ENCODE measurements at regions not wholly inside any gene's neighbourhood (a gene's known extent, or its start where the extent isn't known, plus 50 kb on each side); places are given as distances from the start of the nearest gene placed in this dataset.

GRCh38 chr11:112587664-112588063 lies 327.0 kb upstream of the PLET1 start:
- 62% methylated on average over 5 of the region's 5 CpGs for WGBS, 2 donors
- H3K27ac ChIP-seq (ENCODE audit: low read depth in 2 of 2, low read length in 1 of 2): no peak overlapping the region
- H3K36me3 ChIP-seq (ENCODE audit: control insufficient read depth in 2 of 2, insufficient read depth in 2 of 2, low read length in 1 of 2): no peaks in the 10 kb centered on the region
- H3K9me3 ChIP-seq (ENCODE audit: control insufficient read depth in 2 of 2, insufficient read depth in 1 of 2, low read depth in 1 of 2, low read length in 1 of 2): no peaks in the 10 kb centered on the region
- H3K4me3 ChIP-seq (ENCODE audit: low read depth in 1 of 2, low read length in 2 of 2): no peak overlapping the region
- H3K4me1 ChIP-seq (ENCODE audit: control insufficient read depth in 2 of 2, insufficient read depth in 2 of 2, low read length in 1 of 2): no peaks in the 10 kb centered on the region
- no peaks in the 10 kb centered on the region for H3K27me3 ChIP-seq (ENCODE audit: control insufficient read depth in 1 of 2, insufficient read depth in 2 of 2, low read length in 2 of 2)

DNA sequence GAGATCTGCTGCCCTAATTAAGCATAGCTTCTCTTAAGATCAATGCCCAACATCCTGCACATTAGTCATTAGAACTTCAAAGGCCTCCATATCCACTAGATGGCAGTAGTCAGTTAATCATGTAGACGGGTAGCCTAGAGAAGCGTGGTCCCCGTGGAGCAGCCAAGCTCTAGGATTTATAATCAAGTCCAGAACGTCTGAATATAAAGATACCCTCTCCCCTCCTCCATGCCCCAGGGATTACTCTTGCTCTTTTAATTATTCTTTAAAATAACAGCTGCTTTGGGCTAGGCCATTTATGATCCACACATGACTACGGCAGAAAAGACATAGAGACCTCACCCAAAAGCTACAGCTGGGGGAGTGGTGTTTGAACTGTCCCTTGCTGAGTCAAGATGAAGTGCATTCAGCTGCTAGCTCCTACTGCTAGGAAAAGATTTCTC lies 327.6 kb upstream of the PLET1 start:
- no peaks in the 10 kb centered on the region for H3K4me1 ChIP-seq (ENCODE audit: control insufficient read depth in 2 of 2, insufficient read depth in 2 of 2, low read length in 1 of 2)
- H3K27me3 ChIP-seq (ENCODE audit: control insufficient read depth in 1 of 2, insufficient read depth in 2 of 2, low read length in 2 of 2): no peaks in the 10 kb centered on the region
- 10 to 20% methylated on average over 5 of the region's 5 CpGs for WGBS, 2 donors

GRCh38 chr11:112589155-112589554 lies 328.5 kb upstream of the PLET1 start:
- Histone ChIP-seq H3K4me3 (ENCODE audit: low read depth in 1 of 2, low read length in 2 of 2) (no peak overlapping the region), H3K27ac (ENCODE audit: low read depth in 2 of 2, low read length in 1 of 2) (no peak overlapping the region), H3K4me1 (ENCODE audit: control insufficient read depth in 2 of 2, insufficient read depth in 2 of 2, low read length in 1 of 2) (no peaks in the 10 kb centered on the region), H3K36me3 (ENCODE audit: control insufficient read depth in 2 of 2, insufficient read depth in 2 of 2, low read length in 1 of 2) (no peaks in the 10 kb centered on the region), H3K27me3 (ENCODE audit: control insufficient read depth in 1 of 2, insufficient read depth in 2 of 2, low read length in 2 of 2) (no peaks in the 10 kb centered on the region), H3K9me3 (ENCODE audit: control insufficient read depth in 2 of 2, insufficient read depth in 1 of 2, low read depth in 1 of 2, low read length in 1 of 2) (no peaks in the 10 kb centered on the region)
- 73 to 75% methylated on average over 3 of the region's 3 CpGs for WGBS, 2 donors

More for the DNA sequence above, 327.6 kb upstream of the PLET1 start:
- no peaks in the 10 kb centered on the region for H3K9me3 ChIP-seq (ENCODE audit: control insufficient read depth in 2 of 2, insufficient read depth in 1 of 2, low read depth in 1 of 2, low read length in 1 of 2)
- H3K4me3 ChIP-seq (ENCODE audit: low read depth in 1 of 2, low read length in 2 of 2): no peak overlapping the region
- no peak overlapping the region for H3K27ac ChIP-seq (ENCODE audit: low read depth in 2 of 2, low read length in 1 of 2)
- H3K36me3 ChIP-seq (ENCODE audit: control insufficient read depth in 2 of 2, insufficient read depth in 2 of 2, low read length in 1 of 2): no peaks in the 10 kb centered on the region

DNA sequence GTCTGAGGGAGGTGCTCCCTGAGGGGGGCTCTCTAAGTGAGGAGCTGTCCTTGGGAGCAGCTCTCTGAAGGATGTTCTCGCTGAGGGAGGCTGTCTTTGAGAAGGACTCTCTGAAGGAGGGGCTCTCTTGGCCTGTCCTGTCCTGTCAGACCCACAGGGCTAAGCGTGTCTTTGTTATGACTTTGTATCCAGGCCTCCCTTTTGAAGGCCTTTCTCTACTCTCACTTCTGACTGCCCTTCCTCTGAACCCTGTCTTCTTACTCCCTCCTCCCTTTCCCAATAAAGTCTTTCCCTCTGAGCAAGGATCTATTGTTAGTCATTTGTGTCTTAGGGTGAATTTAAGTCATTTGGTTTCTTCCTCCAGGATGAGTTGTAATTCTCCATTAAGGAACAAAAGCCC lies 330.1 kb upstream of the PLET1 start:
- no peaks in the 10 kb centered on the region for H3K27me3 ChIP-seq (ENCODE audit: control insufficient read depth in 1 of 2, insufficient read depth in 2 of 2, low read length in 2 of 2)
- 65 to 85% methylated on average over 2 of the region's 2 CpGs for WGBS, 2 donors
- H3K4me3 ChIP-seq (ENCODE audit: low read depth in 1 of 2, low read length in 2 of 2): no peak overlapping the region
- no peaks in the 10 kb centered on the region for H3K4me1 ChIP-seq (ENCODE audit: control insufficient read depth in 2 of 2, insufficient read depth in 2 of 2, low read length in 1 of 2)
- H3K27ac ChIP-seq (ENCODE audit: low read depth in 2 of 2, low read length in 1 of 2): no peak overlapping the region
- H3K9me3 ChIP-seq (ENCODE audit: control insufficient read depth in 2 of 2, insufficient read depth in 1 of 2, low read depth in 1 of 2, low read length in 1 of 2): no peaks in the 10 kb centered on the region
- H3K36me3 ChIP-seq (ENCODE audit: control insufficient read depth in 2 of 2, insufficient read depth in 2 of 2, low read length in 1 of 2): no peaks in the 10 kb centered on the region

GRCh38 chr11:112593440-112593839 lies 332.8 kb upstream of the PLET1 start:
- 90 to 92% methylated on average over 2 of the region's 2 CpGs for WGBS, 2 donors
- H3K9me3 ChIP-seq (ENCODE audit: control insufficient read depth in 2 of 2, insufficient read depth in 1 of 2, low read depth in 1 of 2, low read length in 1 of 2): no peaks in the 10 kb centered on the region
- no peaks in the 10 kb centered on the region for H3K27me3 ChIP-seq (ENCODE audit: control insufficient read depth in 1 of 2, insufficient read depth in 2 of 2, low read length in 2 of 2)
- H3K4me1 ChIP-seq (ENCODE audit: control insufficient read depth in 2 of 2, insufficient read depth in 2 of 2, low read length in 1 of 2): no peaks in the 10 kb centered on the region
- no peak overlapping the region for H3K4me3 ChIP-seq (ENCODE audit: low read depth in 1 of 2, low read length in 2 of 2)
- no peak overlapping the region for H3K27ac ChIP-seq (ENCODE audit: low read depth in 2 of 2, low read length in 1 of 2)
- no peaks in the 10 kb centered on the region for H3K36me3 ChIP-seq (ENCODE audit: control insufficient read depth in 2 of 2, insufficient read depth in 2 of 2, low read length in 1 of 2)

GRCh38 chr11:112596324-112596723 lies 335.7 kb upstream of the PLET1 start:
- Histone ChIP-seq H3K9me3 (ENCODE audit: control insufficient read depth in 2 of 2, insufficient read depth in 1 of 2, low read depth in 1 of 2, low read length in 1 of 2) (no peaks in the 10 kb centered on the region), H3K27me3 (ENCODE audit: control insufficient read depth in 1 of 2, insufficient read depth in 2 of 2, low read length in 2 of 2) (no peaks in the 10 kb centered on the region), H3K36me3 (ENCODE audit: control insufficient read depth in 2 of 2, insufficient read depth in 2 of 2, low read length in 1 of 2) (no peaks in the 10 kb centered on the region), H3K27ac (ENCODE audit: low read depth in 2 of 2, low read length in 1 of 2) (no peak overlapping the region), H3K4me1 (ENCODE audit: control insufficient read depth in 2 of 2, insufficient read depth in 2 of 2, low read length in 1 of 2) (no peaks in the 10 kb centered on the region), H3K4me3 (ENCODE audit: low read depth in 1 of 2, low read length in 2 of 2) (no peak overlapping the region)

DNA sequence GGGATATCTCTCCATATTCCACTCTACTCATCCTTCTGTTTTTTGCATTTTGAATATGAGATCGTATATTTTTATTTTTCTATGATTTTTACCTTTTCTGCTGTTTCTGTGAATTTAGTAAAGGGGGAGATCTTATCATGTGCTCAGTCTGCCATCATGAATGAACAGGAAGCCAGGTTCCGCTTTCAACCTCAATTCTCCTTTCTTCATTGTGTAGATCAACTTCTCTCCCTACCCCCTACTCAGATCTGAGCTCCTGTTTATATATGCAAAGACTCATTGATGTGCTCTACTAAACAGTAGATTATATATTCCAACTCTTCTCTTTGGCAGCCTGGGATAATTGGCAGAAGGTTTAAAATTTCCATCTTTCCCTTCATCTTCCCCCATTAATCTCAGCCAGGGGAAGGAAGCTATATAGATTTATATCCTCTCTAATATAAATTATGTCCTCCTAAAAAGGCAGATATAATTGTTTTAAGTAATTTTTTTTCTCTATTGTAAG lies 336.7 kb upstream of the PLET1 start:
- no peaks in the 10 kb centered on the region for H3K27me3 ChIP-seq (ENCODE audit: control insufficient read depth in 1 of 2, insufficient read depth in 2 of 2, low read length in 2 of 2)
- no peak overlapping the region for H3K27ac ChIP-seq (ENCODE audit: low read depth in 2 of 2, low read length in 1 of 2)
- H3K36me3 ChIP-seq (ENCODE audit: control insufficient read depth in 2 of 2, insufficient read depth in 2 of 2, low read length in 1 of 2): no peaks in the 10 kb centered on the region
- no peak overlapping the region for H3K4me3 ChIP-seq (ENCODE audit: low read depth in 1 of 2, low read length in 2 of 2)
- H3K4me1 ChIP-seq (ENCODE audit: control insufficient read depth in 2 of 2, insufficient read depth in 2 of 2, low read length in 1 of 2): no peaks in the 10 kb centered on the region
- WGBS, 2 donors: 88 to 90% methylated on average over 2 of the region's 2 CpGs
- H3K9me3 ChIP-seq (ENCODE audit: control insufficient read depth in 2 of 2, insufficient read depth in 1 of 2, low read depth in 1 of 2, low read length in 1 of 2): no peaks in the 10 kb centered on the region

GRCh38 chr11:112599265-112599664 lies 338.6 kb upstream of the PLET1 start:
- Histone ChIP-seq H3K36me3 (ENCODE audit: control insufficient read depth in 2 of 2, insufficient read depth in 2 of 2, low read length in 1 of 2) (no peaks in the 10 kb centered on the region), H3K4me3 (ENCODE audit: low read depth in 1 of 2, low read length in 2 of 2) (no peak overlapping the region), H3K9me3 (ENCODE audit: control insufficient read depth in 2 of 2, insufficient read depth in 1 of 2, low read depth in 1 of 2, low read length in 1 of 2) (no peaks in the 10 kb centered on the region), H3K27ac (ENCODE audit: low read depth in 2 of 2, low read length in 1 of 2) (no peak overlapping the region), H3K27me3 (ENCODE audit: control insufficient read depth in 1 of 2, insufficient read depth in 2 of 2, low read length in 2 of 2) (no peaks in the 10 kb centered on the region), H3K4me1 (ENCODE audit: control insufficient read depth in 2 of 2, insufficient read depth in 2 of 2, low read length in 1 of 2) (no peaks in the 10 kb centered on the region)

- no peaks in the 10 kb centered on the region for H3K4me1 ChIP-seq (ENCODE audit: control insufficient read depth in 2 of 2, insufficient read depth in 2 of 2, low read length in 1 of 2)
- no peak overlapping the region for H3K4me3 ChIP-seq (ENCODE audit: low read depth in 1 of 2, low read length in 2 of 2)
- no peaks in the 10 kb centered on the region for H3K36me3 ChIP-seq (ENCODE audit: control insufficient read depth in 2 of 2, insufficient read depth in 2 of 2, low read length in 1 of 2)
- H3K27ac ChIP-seq (ENCODE audit: low read depth in 2 of 2, low read length in 1 of 2): no peak overlapping the region
- H3K27me3 ChIP-seq (ENCODE audit: control insufficient read depth in 1 of 2, insufficient read depth in 2 of 2, low read length in 2 of 2): no peaks in the 10 kb centered on the region
- H3K9me3 ChIP-seq (ENCODE audit: control insufficient read depth in 2 of 2, insufficient read depth in 1 of 2, low read depth in 1 of 2, low read length in 1 of 2): no peaks in the 10 kb centered on the region
- WGBS, 2 donors: 65 to 72% methylated on average over 5 of the region's 5 CpGs
These were observed 339.3 kb upstream of the PLET1 start for GRCh38 chr11:112599856-112600533.

GRCh38 chr11:112605093-112605666 lies 344.5 kb upstream of the PLET1 start:
- Histone ChIP-seq H3K9me3 (ENCODE audit: control insufficient read depth in 2 of 2, insufficient read depth in 1 of 2, low read depth in 1 of 2, low read length in 1 of 2) (no peaks in the 10 kb centered on the region), H3K27me3 (ENCODE audit: control insufficient read depth in 1 of 2, insufficient read depth in 2 of 2, low read length in 2 of 2) (no peaks in the 10 kb centered on the region), H3K4me1 (ENCODE audit: control insufficient read depth in 2 of 2, insufficient read depth in 2 of 2, low read length in 1 of 2) (no peaks in the 10 kb centered on the region), H3K4me3 (ENCODE audit: low read depth in 1 of 2, low read length in 2 of 2) (no peak overlapping the region), H3K36me3 (ENCODE audit: control insufficient read depth in 2 of 2, insufficient read depth in 2 of 2, low read length in 1 of 2) (no peaks in the 10 kb centered on the region), H3K27ac (ENCODE audit: low read depth in 2 of 2, low read length in 1 of 2) (no peak overlapping the region)

Data from esophagus (tissue), 2 donors.